ENCODE measurements at regions not wholly inside any gene's neighbourhood (a gene's known extent, or its start where the extent isn't known, plus 50 kb on each side); places are given as distances from the start of the nearest gene placed in this dataset.

DNA sequence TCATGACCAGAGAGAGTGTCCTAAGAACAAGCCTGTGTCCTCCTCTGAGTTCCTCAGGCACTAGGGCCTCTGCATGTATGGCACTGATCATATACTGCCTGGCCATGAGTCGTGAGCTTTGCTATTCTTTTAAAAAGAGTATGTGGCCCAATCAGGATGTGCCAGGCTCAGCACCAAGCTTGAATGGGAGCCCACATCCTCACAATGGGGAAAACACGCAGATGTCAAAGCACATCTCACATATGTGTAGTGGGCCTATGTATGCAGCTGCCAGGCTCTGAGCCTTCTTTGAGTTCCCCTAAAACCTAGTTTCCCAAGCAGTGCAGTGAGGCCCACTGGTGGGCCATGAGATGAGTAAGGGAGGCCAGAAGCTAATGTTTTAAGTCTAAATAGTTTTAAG lies 69.9 kb upstream of the SLC1A4 start:
- TF ChIP-seq EP300 (IDR thresholded peaks at IDR 0.05) (no peak), POLR2A (IDR thresholded peaks at IDR 0.05) (no peak)
- TF ChIP-seq, protein P1, sequence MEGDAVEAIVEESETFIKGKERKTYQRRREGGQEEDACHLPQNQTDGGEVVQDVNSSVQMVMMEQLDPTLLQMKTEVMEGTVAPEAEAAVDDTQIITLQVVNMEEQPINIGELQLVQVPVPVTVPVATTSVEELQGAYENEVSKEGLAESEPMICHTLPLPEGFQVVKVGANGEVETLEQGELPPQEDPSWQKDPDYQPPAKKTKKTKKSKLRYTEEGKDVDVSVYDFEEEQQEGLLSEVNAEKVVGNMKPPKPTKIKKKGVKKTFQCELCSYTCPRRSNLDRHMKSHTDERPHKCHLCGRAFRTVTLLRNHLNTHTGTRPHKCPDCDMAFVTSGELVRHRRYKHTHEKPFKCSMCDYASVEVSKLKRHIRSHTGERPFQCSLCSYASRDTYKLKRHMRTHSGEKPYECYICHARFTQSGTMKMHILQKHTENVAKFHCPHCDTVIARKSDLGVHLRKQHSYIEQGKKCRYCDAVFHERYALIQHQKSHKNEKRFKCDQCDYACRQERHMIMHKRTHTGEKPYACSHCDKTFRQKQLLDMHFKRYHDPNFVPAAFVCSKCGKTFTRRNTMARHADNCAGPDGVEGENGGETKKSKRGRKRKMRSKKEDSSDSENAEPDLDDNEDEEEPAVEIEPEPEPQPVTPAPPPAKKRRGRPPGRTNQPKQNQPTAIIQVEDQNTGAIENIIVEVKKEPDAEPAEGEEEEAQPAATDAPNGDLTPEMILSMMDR (IDR thresholded peaks at IDR 0.05) = no peak
